ENCODE measurements at regions not wholly inside any gene's neighbourhood (a gene's known extent, or its start where the extent isn't known, plus 50 kb on each side); places are given as distances from the start of the nearest gene placed in this dataset.

DNA sequence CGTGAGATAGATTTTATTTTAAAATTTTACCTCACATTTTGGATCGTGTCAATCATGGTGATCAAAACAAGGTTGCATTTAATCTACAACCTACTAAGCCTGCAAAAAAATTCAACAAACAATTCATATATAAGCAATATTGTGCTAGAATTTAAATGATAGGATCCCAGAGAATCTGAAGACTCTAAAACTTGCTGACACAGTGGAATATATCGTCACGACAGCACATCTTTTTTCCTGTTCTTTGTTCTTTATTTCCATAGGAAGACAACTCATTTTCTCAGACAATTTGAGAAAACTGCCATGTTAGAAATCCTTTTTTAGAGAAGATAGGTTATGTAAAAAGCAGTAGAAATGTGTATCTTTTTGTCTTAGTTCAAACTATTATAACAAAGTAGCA, 820.2 kb upstream of the CELF2 start:
- H3K4me3 Mint-ChIP-seq (ENCODE audit: unreplicated experiment) = no peak overlapping the region
- Histone ChIP-seq H3K4me3 (ENCODE audit: insufficient read depth, low read depth, low read length) (no peak overlapping the region), H3K27ac (ENCODE audit: low read depth, low read length) (no peak overlapping the region), H3K79me2 (ENCODE audit: insufficient read depth, low read length) (no peaks in the 10 kb centered on the region), H3K9ac (ENCODE audit: low read length) (no peak overlapping the region), H3K4me2 (ENCODE audit: low read length) (no peak overlapping the region), H3K27me3 (ENCODE audit: insufficient read depth, low read length) (no peaks in the 10 kb centered on the region), H3K4me1 (ENCODE audit: insufficient read depth, low read length) (no peaks in the 10 kb centered on the region), H3K9me3 (ENCODE audit: insufficient read depth, low read depth, low read length) (no peaks in the 10 kb centered on the region), H4K20me1 (ENCODE audit: insufficient read depth, low read length) (no peaks in the 10 kb centered on the region), H3K36me3 (ENCODE audit: insufficient read depth, low read length) (no peaks in the 10 kb centered on the region), H2AFZ (ENCODE audit: low read depth, low read length) (no peak overlapping the region)
- H3K27me3 Mint-ChIP-seq (ENCODE audit: low read depth, unreplicated experiment) = no peaks in the 10 kb centered on the region
- no peak overlapping the region for H3K27ac Mint-ChIP-seq (ENCODE audit: unreplicated experiment)
- no peaks in the 10 kb centered on the region for H3K9me3 Mint-ChIP-seq (ENCODE audit: unreplicated experiment)
- FAIRE-seq (no peak), DNase-seq (ENCODE audit: low read depth) (no peak)
- no peaks in the 10 kb centered on the region for H3K36me3 Mint-ChIP-seq (ENCODE audit: low read depth, unreplicated experiment)
- no peaks in the 10 kb centered on the region for H3K4me1 Mint-ChIP-seq (ENCODE audit: low read depth, unreplicated experiment)
- no peak for TF ChIP-seq EZH2 (IDR thresholded peaks at IDR 0.05; ENCODE audit: insufficient read depth, low read length)
- TF ChIP-seq, protein P1, sequence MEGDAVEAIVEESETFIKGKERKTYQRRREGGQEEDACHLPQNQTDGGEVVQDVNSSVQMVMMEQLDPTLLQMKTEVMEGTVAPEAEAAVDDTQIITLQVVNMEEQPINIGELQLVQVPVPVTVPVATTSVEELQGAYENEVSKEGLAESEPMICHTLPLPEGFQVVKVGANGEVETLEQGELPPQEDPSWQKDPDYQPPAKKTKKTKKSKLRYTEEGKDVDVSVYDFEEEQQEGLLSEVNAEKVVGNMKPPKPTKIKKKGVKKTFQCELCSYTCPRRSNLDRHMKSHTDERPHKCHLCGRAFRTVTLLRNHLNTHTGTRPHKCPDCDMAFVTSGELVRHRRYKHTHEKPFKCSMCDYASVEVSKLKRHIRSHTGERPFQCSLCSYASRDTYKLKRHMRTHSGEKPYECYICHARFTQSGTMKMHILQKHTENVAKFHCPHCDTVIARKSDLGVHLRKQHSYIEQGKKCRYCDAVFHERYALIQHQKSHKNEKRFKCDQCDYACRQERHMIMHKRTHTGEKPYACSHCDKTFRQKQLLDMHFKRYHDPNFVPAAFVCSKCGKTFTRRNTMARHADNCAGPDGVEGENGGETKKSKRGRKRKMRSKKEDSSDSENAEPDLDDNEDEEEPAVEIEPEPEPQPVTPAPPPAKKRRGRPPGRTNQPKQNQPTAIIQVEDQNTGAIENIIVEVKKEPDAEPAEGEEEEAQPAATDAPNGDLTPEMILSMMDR (IDR thresholded peaks at IDR 0.05; ENCODE audit: insufficient read depth, low read depth, low read length) = no peak

DNA sequence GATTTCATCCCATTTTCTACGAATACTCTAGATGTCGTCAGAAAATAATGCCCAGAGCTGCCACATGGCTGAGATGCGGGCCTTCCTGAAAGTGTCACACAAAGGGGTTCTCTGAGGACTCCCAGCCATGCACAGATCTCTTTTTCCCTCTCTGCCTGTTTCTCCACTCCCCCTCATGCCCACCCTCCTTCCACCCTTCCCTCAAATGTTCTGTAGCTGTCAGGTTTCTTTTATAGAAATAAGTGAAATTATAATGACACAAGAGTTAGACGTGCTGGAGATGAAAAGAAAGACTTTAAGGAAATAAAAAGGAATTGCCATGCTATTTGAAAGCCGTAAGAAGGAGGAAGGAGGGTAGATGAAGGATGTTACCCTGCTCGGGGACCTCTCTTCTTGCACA, 819.3 kb upstream of the CELF2 start:
- no peaks in the 10 kb centered on the region for H3K36me3 Mint-ChIP-seq (ENCODE audit: low read depth, unreplicated experiment)
- Histone ChIP-seq H3K9ac (ENCODE audit: low read length) (no peak overlapping the region), H3K27ac (ENCODE audit: low read depth, low read length) (no peak overlapping the region), H3K4me1 (ENCODE audit: insufficient read depth, low read length) (no peaks in the 10 kb centered on the region), H2AFZ (ENCODE audit: low read depth, low read length) (no peak overlapping the region), H3K9me3 (ENCODE audit: insufficient read depth, low read depth, low read length) (no peaks in the 10 kb centered on the region), H3K4me3 (ENCODE audit: insufficient read depth, low read depth, low read length) (no peak overlapping the region), H4K20me1 (ENCODE audit: insufficient read depth, low read length) (no peaks in the 10 kb centered on the region), H3K4me2 (ENCODE audit: low read length) (no peak overlapping the region), H3K36me3 (ENCODE audit: insufficient read depth, low read length) (no peaks in the 10 kb centered on the region), H3K27me3 (ENCODE audit: insufficient read depth, low read length) (no peaks in the 10 kb centered on the region), H3K79me2 (ENCODE audit: insufficient read depth, low read length) (no peaks in the 10 kb centered on the region)
- no peaks in the 10 kb centered on the region for H3K27me3 Mint-ChIP-seq (ENCODE audit: low read depth, unreplicated experiment)
- TF ChIP-seq, protein P1 (IDR thresholded peaks at IDR 0.05; ENCODE audit: insufficient read depth, low read depth, low read length) = no peak
- TF ChIP-seq EZH2 (IDR thresholded peaks at IDR 0.05; ENCODE audit: insufficient read depth, low read length) = no peak
- H3K4me1 Mint-ChIP-seq (ENCODE audit: low read depth, unreplicated experiment) = no peaks in the 10 kb centered on the region
- DNase-seq (ENCODE audit: low read depth) = no peak
- no peak for FAIRE-seq
- H3K9me3 Mint-ChIP-seq (ENCODE audit: unreplicated experiment) = no peaks in the 10 kb centered on the region
- H3K27ac Mint-ChIP-seq (ENCODE audit: unreplicated experiment) = no peak overlapping the region
- no peak overlapping the region for H3K4me3 Mint-ChIP-seq (ENCODE audit: unreplicated experiment)

DNA sequence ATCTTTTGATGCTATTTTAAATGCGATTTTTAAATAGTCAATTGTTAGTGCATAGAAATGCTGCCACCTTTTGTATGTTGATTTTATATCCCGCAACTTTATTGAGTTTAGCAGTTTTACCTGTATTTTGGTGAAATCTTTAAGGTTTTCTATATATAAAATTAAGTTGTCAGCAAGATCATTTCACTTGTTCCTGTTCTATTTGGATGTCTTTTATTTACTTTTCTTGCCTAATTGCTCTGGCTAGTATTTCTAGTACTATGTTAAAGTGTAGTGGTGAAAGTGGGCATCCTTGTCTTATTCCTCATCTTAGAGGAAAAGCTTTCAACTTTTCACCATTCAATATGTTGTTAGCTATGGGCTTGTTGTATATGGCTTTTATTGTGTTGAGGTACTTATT, 813.3 kb upstream of the CELF2 start:
- FAIRE-seq (no peak), DNase-seq (ENCODE audit: low read depth) (no peak)
- H3K4me1 Mint-ChIP-seq (ENCODE audit: low read depth, unreplicated experiment) = peaks cover 1% of the 10 kb centered on the region
- TF ChIP-seq, protein P1 (IDR thresholded peaks at IDR 0.05; ENCODE audit: insufficient read depth, low read depth, low read length) = no peak
- no peak for TF ChIP-seq EZH2 (IDR thresholded peaks at IDR 0.05; ENCODE audit: insufficient read depth, low read length)
- Histone ChIP-seq H3K9me3 (ENCODE audit: insufficient read depth, low read depth, low read length) (no peaks in the 10 kb centered on the region), H4K20me1 (ENCODE audit: insufficient read depth, low read length) (no peaks in the 10 kb centered on the region), H3K4me1 (ENCODE audit: insufficient read depth, low read length) (no peaks in the 10 kb centered on the region), H3K9ac (ENCODE audit: low read length) (no peak overlapping the region), H2AFZ (ENCODE audit: low read depth, low read length) (no peak overlapping the region), H3K27me3 (ENCODE audit: insufficient read depth, low read length) (no peaks in the 10 kb centered on the region), H3K36me3 (ENCODE audit: insufficient read depth, low read length) (no peaks in the 10 kb centered on the region), H3K79me2 (ENCODE audit: insufficient read depth, low read length) (no peaks in the 10 kb centered on the region), H3K27ac (ENCODE audit: low read depth, low read length) (no peak overlapping the region), H3K4me3 (ENCODE audit: insufficient read depth, low read depth, low read length) (no peak overlapping the region), H3K4me2 (ENCODE audit: low read length) (no peak overlapping the region)
- no peak overlapping the region for H3K27ac Mint-ChIP-seq (ENCODE audit: unreplicated experiment)
- no peaks in the 10 kb centered on the region for H3K9me3 Mint-ChIP-seq (ENCODE audit: unreplicated experiment)
- no peaks in the 10 kb centered on the region for H3K36me3 Mint-ChIP-seq (ENCODE audit: low read depth, unreplicated experiment)
- no peak overlapping the region for H3K4me3 Mint-ChIP-seq (ENCODE audit: unreplicated experiment)
- no peaks in the 10 kb centered on the region for H3K27me3 Mint-ChIP-seq (ENCODE audit: low read depth, unreplicated experiment)
